GM12892 (cell line): ENCODE measurements at regions not wholly inside any gene's neighbourhood (a gene's known extent, or its start where the extent isn't known, plus 50 kb on each side); places are given as distances from the start of the nearest gene placed in this dataset.

Experiments
- DNase-seq: peaks from one replicate; pipeline ENCODE4 v3.0.0; 2011; ENCODE audit not compliant: insufficient read length
- FAIRE-seq: peaks from 2 replicates; lab custom pipeline; 2011; peaks lifted over from hg19 to GRCh38; lab: Jason Lieb, UNC
- POLR2A ChIP-seq: IDR thresholded peaks from 2 replicates; pipeline ENCODE4 v1.6.1; 2011; ENCODE audit warnings: low read depth, low read length, control low read depth
- POLR2AphosphoS5 ChIP-seq: IDR thresholded peaks from 2 replicates; pipeline ENCODE4 v1.6.1; 2011; ENCODE audit warnings: low read depth, low read length, control low read depth
- TAF1 ChIP-seq: IDR thresholded peaks from 2 replicates; pipeline ENCODE4 v1.6.1; 2011; ENCODE audit warnings: low read depth, mild to moderate bottlenecking, control low read depth, low read length, borderline replicate concordance

- FAIRE-seq = no peak
- no peak for TF ChIP-seq TAF1
- TF ChIP-seq POLR2A = no peak
- TF ChIP-seq POLR2AphosphoS5 = no peak
- DNase-seq = no peak
These were observed 203.3 kb upstream of the LRFN5 start for GRCh38 chr14:41403360-41403759.

GRCh38 chr14:41397926-41398325, 208.8 kb upstream of the LRFN5 start:
- FAIRE-seq (no peak), DNase-seq (no peak)
- TF ChIP-seq POLR2A (no peak), TAF1 (no peak), POLR2AphosphoS5 (no peak)

- FAIRE-seq (no peak), DNase-seq (no peak)
- TF ChIP-seq POLR2AphosphoS5 (no peak), POLR2A (no peak), TAF1 (no peak)
These were observed 213.2 kb upstream of the LRFN5 start for GRCh38 chr14:41393512-41393911.

GRCh38 chr14:41392226-41392625, 214.4 kb upstream of the LRFN5 start:
- no peak for FAIRE-seq
- TF ChIP-seq TAF1 = no peak
- TF ChIP-seq POLR2A = no peak
- no peak for TF ChIP-seq POLR2AphosphoS5

GRCh38 chr14:41389355-41389754, 217.3 kb upstream of the LRFN5 start:
- TF ChIP-seq TAF1 (no peak), POLR2A (no peak), POLR2AphosphoS5 (no peak)
- no peak for FAIRE-seq
- no peak for DNase-seq

More at GRCh38 chr14:41392226-41392625, 214.4 kb upstream of the LRFN5 start:
- DNase-seq = no peak

- no peak for FAIRE-seq
- no peak for DNase-seq
- TF ChIP-seq POLR2AphosphoS5 (no peak), POLR2A (no peak), TAF1 (no peak)
These were observed 220.9 kb upstream of the LRFN5 start for GRCh38 chr14:41385797-41386196.

GRCh38 chr14:41380017-41380416, 226.7 kb upstream of the LRFN5 start:
- no peak for FAIRE-seq
- no peak for TF ChIP-seq POLR2A
- no peak for TF ChIP-seq POLR2AphosphoS5
- no peak for TF ChIP-seq TAF1

GRCh38 chr14:41378526-41378925, 228.2 kb upstream of the LRFN5 start:
- no peak for TF ChIP-seq TAF1
- no peak for TF ChIP-seq POLR2A
- no peak for TF ChIP-seq POLR2AphosphoS5
- FAIRE-seq (no peak), DNase-seq (no peak)

More at GRCh38 chr14:41380017-41380416, 226.7 kb upstream of the LRFN5 start:
- DNase-seq = no peak

- FAIRE-seq (no peak), DNase-seq (no peak)
- TF ChIP-seq POLR2AphosphoS5 = no peak
- TF ChIP-seq POLR2A = no peak
- TF ChIP-seq TAF1 = no peak
These were observed 228.7 kb upstream of the LRFN5 start for GRCh38 chr14:41377932-41378331.

GRCh38 chr14:41374092-41374491, 232.6 kb upstream of the LRFN5 start:
- DNase-seq = no peak
- TF ChIP-seq POLR2A (no peak), POLR2AphosphoS5 (no peak), TAF1 (no peak)
- FAIRE-seq = no peak

- TF ChIP-seq TAF1 (no peak), POLR2AphosphoS5 (no peak), POLR2A (no peak)
- FAIRE-seq = no peak
- DNase-seq = no peak
These were observed 244.5 kb upstream of the LRFN5 start for GRCh38 chr14:41362139-41362538.

GRCh38 chr14:41360126-41360525, 246.6 kb upstream of the LRFN5 start:
- TF ChIP-seq POLR2A (no peak), TAF1 (no peak), POLR2AphosphoS5 (no peak)
- DNase-seq (no peak), FAIRE-seq (no peak)

- DNase-seq (no peak), FAIRE-seq (no peak)
- TF ChIP-seq TAF1 (no peak), POLR2AphosphoS5 (no peak), POLR2A (no peak)
These were observed 250.8 kb upstream of the LRFN5 start for GRCh38 chr14:41355866-41356265.
